GM18870 (cell line): ENCODE measurements at regions not wholly inside any gene's neighbourhood (a gene's known extent, or its start where the extent isn't known, plus 50 kb on each side); places are given as distances from the start of the nearest gene placed in this dataset.

Experiments
- ATAC-seq: cut with Tn5 transposase; IDR thresholded peaks from one replicate; pipeline ENCODE4 v1.9.1; 2021; ENCODE audit warnings: moderate library complexity; ENCODE audit not compliant: unreplicated experiment

GRCh38 chrX:40199704-40200103 lies 101.9 kb upstream of the BCOR start:
- no peak for ATAC-seq

- no peak for ATAC-seq
Measured at GRCh38 chrX:40197071-40197470, 99.3 kb upstream of the BCOR start.

- ATAC-seq = no peak
Measured at GRCh38 chrX:40195368-40195767, 97.6 kb upstream of the BCOR start.

- ATAC-seq = no peak
Measured at GRCh38 chrX:40192196-40192595, 94.4 kb upstream of the BCOR start.

DNA sequence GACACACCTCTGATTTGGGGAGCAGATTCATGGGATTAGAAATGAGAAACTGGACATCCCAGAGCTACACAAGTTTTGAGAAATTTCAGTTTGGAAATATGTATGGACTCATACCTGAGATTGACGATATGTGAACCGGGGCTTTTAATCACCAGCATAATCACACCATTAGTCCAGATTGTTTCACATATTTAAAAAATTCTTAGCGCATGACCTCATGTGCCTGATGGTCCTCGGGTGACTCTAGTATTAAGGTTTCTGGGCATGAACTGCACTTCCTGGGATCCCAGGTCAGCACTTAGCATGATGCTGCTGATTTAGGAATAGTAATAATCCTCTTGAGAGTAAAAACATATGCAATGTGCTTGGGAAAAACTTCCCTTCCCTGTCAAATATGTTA lies 91.9 kb upstream of the BCOR start:
- no peak for ATAC-seq

- no peak for ATAC-seq
Measured at GRCh38 chrX:40188573-40189417, 91.0 kb upstream of the BCOR start.

DNA sequence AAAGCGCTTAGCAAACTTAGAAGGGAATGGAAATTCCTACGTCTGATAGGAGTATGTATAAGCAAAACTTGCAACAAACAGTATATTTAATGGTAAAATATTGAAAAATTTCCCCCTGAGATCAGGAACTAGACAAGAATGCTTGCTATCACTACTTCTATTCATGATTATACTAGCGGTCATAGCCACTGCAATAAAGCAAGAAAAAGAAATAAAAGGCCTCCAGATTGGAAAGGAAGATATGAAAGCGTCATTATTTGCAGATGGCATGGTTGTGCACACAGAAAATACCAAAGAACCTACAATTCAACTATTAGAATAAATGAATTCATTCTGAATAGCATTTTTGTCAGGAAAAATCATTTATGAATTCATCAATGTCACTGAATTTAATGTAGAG lies 87.2 kb upstream of the BCOR start:
- ATAC-seq = no peak

GRCh38 chrX:40182615-40183014 lies 84.9 kb upstream of the BCOR start:
- ATAC-seq = no peak

DNA sequence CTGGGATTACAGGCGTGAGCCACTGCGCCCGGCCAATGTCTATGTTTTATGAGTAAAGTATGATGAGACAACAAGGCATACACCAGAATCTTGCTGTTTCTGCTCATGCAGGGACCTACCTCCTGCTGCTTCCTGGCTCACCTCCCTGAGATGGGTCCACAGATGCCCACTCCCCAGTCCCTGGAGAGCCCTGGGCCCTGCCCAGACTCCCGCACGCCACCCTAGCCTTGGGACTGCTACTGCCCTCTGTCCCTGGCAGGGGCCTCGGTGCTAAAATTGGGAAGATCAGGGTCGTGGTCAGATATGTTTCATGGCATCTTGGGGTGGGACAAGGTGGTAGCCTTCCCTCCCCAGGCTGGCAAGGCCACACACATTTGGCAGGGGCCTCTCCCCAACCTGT lies 84.3 kb upstream of the BCOR start:
- ATAC-seq = no peak

GRCh38 chrX:40179283-40179682 lies 81.5 kb upstream of the BCOR start:
- no peak for ATAC-seq

- no peak for ATAC-seq
Measured at GRCh38 chrX:40177942-40178715, 80.4 kb upstream of the BCOR start.

- no peak for ATAC-seq
Measured at GRCh38 chrX:40177489-40177888, 79.7 kb upstream of the BCOR start.

- no peak for ATAC-seq
Measured at GRCh38 chrX:40177117-40177430, 79.3 kb upstream of the BCOR start.

DNA sequence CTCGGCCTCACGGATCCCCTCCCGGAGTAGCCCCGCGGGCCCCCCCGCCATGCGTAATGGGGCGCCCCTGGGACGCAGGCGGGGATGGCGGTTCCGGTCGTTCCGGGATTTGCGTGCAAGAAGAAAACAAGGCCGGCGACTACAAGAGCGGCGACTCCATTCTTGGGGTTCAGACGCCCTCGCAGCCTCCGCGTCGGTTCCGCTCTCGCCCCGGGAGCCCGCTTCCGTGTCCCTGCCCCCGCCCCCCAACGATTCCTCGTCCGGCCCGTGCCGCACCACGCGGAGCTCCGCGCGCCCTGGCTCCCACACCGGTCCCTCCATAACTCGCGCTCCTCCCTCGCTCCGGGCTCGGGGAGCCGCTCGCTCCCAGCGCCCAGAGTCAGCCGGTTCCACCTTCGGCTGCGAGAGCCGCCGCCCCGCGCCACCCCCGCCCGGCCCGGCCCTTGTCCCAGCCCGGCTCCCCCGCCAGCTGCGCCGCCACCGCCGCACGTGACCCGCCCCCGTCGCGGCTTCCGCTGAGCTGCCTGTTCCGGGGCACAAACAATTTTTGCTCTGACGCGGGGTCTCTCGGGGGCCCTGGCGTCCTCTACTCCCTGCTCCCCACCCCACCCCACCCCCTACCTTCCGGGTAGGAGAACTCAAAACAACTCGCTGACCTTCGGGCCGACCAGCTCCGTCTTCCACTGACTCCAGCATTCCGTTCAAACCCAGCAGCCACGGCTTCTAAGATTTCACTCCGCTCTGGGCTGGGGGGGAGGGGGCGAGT lies 78.8 kb upstream of the BCOR start:
- ATAC-seq = no peak

DNA sequence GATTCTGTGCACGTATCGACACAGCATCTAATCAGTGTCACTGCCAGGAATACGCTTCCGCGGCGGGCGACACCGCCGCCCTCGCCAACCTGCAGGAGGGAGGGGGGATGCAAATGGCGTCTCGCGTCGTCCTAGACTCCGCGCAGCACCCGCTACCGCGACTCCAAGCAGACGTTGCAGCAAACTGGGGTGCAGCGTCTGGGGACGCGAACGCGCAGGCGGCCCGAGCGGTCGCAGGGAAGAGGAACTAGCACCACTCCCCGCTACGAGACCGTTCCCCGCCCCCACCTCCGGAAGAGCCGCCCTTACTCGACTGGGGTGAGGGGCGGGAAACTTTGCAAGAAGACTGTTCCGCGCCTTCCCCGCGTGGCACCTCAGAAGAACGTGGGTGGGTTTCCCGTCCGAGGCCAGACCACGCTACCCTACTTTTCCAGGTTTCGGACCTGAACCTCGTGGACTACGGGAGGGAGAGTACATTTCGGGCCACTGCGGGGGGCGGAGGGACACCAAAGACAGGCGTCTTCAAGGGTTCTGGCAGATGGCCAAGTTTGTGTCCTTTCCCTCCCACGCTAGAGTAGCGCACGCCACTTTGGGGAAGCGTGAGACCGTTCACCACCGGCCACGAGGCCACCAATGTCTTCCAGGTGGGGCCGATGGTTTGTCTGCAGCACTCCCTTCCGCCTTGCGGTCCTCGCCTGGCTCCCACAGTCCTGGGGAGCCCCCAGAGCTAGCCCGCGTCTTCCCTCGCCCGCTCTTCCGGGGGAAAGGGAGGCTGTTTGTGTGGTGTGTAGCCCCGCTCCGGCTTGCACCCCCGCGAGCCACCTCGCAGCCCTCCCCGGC lies 78.0 kb upstream of the BCOR start:
- ATAC-seq = no peak

DNA sequence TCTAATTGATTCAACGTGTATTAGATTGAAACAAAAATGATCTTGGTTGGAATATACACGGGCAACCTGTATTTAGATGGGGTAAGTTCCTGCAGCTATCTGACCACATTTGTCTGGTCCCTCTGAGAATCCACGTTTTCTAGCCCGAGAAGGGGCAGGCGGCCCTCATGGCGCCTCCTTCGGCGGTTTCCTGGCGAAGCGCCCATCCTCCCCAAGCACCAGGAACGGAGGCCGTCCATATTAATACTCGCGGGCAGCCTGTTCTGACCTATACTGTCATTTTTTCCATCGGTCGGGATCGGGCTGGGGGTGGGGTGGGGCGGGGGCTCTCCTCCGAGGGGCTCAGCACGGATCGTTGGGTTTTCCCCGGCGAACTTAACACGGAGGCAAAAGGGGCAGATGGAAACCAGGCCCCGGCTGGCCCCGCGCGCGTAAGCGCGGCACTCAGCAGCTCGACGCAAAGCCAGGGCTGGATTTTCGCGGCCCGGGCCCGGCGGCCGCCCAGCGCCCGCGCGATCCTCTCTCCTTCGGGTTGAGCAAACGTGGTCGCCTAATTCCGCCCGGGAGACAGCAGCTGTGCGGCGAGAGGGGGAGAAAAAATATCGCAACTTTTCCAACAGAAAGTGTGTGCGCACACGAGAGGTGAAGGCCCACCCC lies 77.2 kb upstream of the BCOR start:
- no peak for ATAC-seq

- ATAC-seq = no peak
Measured at GRCh38 chrX:40174001-40174853, 76.5 kb upstream of the BCOR start.

GRCh38 chrX:40173143-40174000 lies 75.6 kb upstream of the BCOR start:
- ATAC-seq = no peak
